Erythroblast (primary cell): ENCODE measurements at regions not wholly inside any gene's neighbourhood (a gene's known extent, or its start where the extent isn't known, plus 50 kb on each side); places are given as distances from the start of the nearest gene placed in this dataset.

Experiments used
- GATA1 ChIP-seq: IDR thresholded peaks from 2 replicates; pipeline ENCODE4 v1.6.1; 2011; ENCODE audit warnings: low read depth, mild to moderate bottlenecking, control low read depth, low read length, moderate library complexity
- POLR2A ChIP-seq: IDR thresholded peaks from 2 replicates; pipeline ENCODE4 v1.6.1; 2011; ENCODE audit warnings: mild to moderate bottlenecking, low read length

DNA sequence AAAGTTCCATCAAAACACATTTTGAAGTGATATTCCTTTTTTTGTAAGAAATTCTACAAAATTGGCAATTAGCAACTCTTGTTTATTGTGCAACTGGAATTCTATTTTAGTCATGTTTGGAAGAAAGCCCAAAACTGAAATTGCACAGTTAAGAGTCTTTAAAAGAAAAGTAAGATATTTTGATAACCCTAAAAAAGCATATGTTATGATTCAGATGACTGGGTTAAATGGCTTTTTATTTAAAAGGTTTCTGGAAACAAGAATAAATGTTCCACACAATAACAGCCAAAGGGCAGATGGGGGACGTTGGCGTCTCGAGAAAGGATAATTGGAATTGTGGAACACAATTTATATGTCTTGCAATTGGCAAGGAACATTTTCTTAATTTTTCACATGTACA lies 275.2 kb downstream of the CDH9 start:
- TF ChIP-seq POLR2A: no peak
- TF ChIP-seq GATA1: no peak
